ENCODE measurements at regions not wholly inside any gene's neighbourhood (a gene's known extent, or its start where the extent isn't known, plus 50 kb on each side); places are given as distances from the start of the nearest gene placed in this dataset.

- Histone ChIP-seq H3K18ac (ENCODE audit: extremely low read depth, low read length) (no peak overlapping the region), H2BK20ac (ENCODE audit: low read length) (no peak overlapping the region), H3K36me3 (ENCODE audit: control insufficient read depth in 2 of 4, insufficient read depth in 4 of 4, low read length in 3 of 4) (no peaks in the 10 kb centered on the region), H3K79me1 (ENCODE audit: low read depth, low read length) (no peaks in the 10 kb centered on the region), H3K9me3 (ENCODE audit: insufficient read depth in 2 of 2, low read depth in 1 of 2, low read length in 1 of 2) (no peaks in the 10 kb centered on the region), H2BK120ac (replicated peaks; ENCODE audit: low read depth, low read length) (no peak overlapping the region), H3K23ac (ENCODE audit: insufficient read length) (no peak overlapping the region), H3K27me3 (replicated peaks in 1 of 4; ENCODE audit: control insufficient read depth in 3 of 4, extremely low read depth in 1 of 4, insufficient read depth in 3 of 4, low read length in 3 of 4) (no peaks in the 10 kb centered on the region), H3K56ac (replicated peaks; ENCODE audit: insufficient read length, low read depth, low read length) (no peak overlapping the region), H3K27ac (ENCODE audit: low read depth, low read length) (no peak overlapping the region), H4K20me1 (replicated peaks in 1 of 2; ENCODE audit: control insufficient read depth in 1 of 2, insufficient read depth in 2 of 2, low read length in 2 of 2) (no peaks in the 10 kb centered on the region), H4K5ac (ENCODE audit: insufficient read length, low read depth, low read length) (no peak overlapping the region), H3K4me3 (ENCODE audit: extremely low read depth in 1 of 4, insufficient read depth in 2 of 4, low read depth in 3 of 4, low read length in 4 of 4) (no peak overlapping the region), H3K4me1 (replicated peaks in 1 of 4; ENCODE audit: control insufficient read depth in 3 of 4, insufficient read depth in 4 of 4, low read length in 3 of 4) (peaks cover 9 to 20% (median 13%) of the 10 kb centered on the region in 4 experiments), H2BK12ac (ENCODE audit: low read depth, low read length) (no peak overlapping the region), H2AFZ (ENCODE audit: low read length) (no peak overlapping the region), H3K4me2 (ENCODE audit: insufficient read depth in 1 of 2, low read depth in 2 of 2, low read length in 2 of 2) (no peak overlapping the region), H2BK15ac (ENCODE audit: low read length) (no peak overlapping the region), H4K91ac (replicated peaks; ENCODE audit: insufficient read length, low read length) (no peak overlapping the region), H3K79me2 (ENCODE audit: control insufficient read depth in 1 of 2, insufficient read depth in 2 of 2, low read length in 2 of 2) (no peaks in the 10 kb centered on the region), H3K9ac (replicated peaks in 1 of 4; ENCODE audit: extremely low read depth in 1 of 4, low read depth in 3 of 4, low read length in 3 of 4) (no peak overlapping the region), H4K8ac (ENCODE audit: extremely low read depth, insufficient read depth, low read length) (no peak overlapping the region), H3K4ac (replicated peaks; ENCODE audit: insufficient read length, low read depth, low read length) (no peak overlapping the region), H2BK5ac (ENCODE audit: low read depth, low read length) (no peak overlapping the region), H2AK5ac (ENCODE audit: low read depth, low read length) (no peak overlapping the region), H3K14ac (ENCODE audit: insufficient read length) (no peak overlapping the region), H3K23me2 (ENCODE audit: low read depth, low read length) (no peaks in the 10 kb centered on the region; the same call in 1 of the 2 replicates)
- DNase-seq (ENCODE audit: low read depth in 1 of 2, low spot score in 2 of 2) (no peak), FAIRE-seq (no peak)
- CTCF ChIA-PET (ENCODE audit: partially characterized antibody): interaction anchor here (1.7 kb wide), 1 partner anchor 12 kb away, joined by 6 read pairs; no protein-coding TSS in a partner anchor
- TF ChIP-seq TCF12 (IDR thresholded peaks at IDR 0.05; ENCODE audit: low read depth, low read length) (no peak), KDM1A (IDR thresholded peaks at IDR 0.05; ENCODE audit: borderline replicate concordance, low read length) (peak; percentile 82; the same call in 1 of the 2 replicates)
- POLR2A ChIA-PET (ENCODE audit: partially characterized antibody): no interaction called here
- WGBS, 2 experiments (ENCODE audit: extremely low coverage in 1 of 2, insufficient coverage in 1 of 2, insufficient read length in 1 of 2, insufficient replicate concordance in 2 of 2, low coverage in 1 of 2, low lambda C conversion rate in 2 of 2, missing lambda C conversion rate in 1 of 2): 90% methylated on average over 8 of the region's 8 CpGs; no CpG with 5 or more reads in 1 of the 2 experiments
Observed at GRCh38 chr15:70501121-70501727, 262.1 kb downstream of the UACA start.

Measured in H1 (cell line).